Ammon's horn (tissue), 1 donor: ENCODE measurements at regions not wholly inside any gene's neighbourhood (a gene's known extent, or its start where the extent isn't known, plus 50 kb on each side); places are given as distances from the start of the nearest gene placed in this dataset.
A peak's percentile ranks its signal among the peaks of the same experiment; 100 is the strongest.

Experiments used
- DNase-seq: peaks from one replicate; pipeline ENCODE4 v3.0.0-alpha.2; 2016; ENCODE audit warnings: low spot score

DNA sequence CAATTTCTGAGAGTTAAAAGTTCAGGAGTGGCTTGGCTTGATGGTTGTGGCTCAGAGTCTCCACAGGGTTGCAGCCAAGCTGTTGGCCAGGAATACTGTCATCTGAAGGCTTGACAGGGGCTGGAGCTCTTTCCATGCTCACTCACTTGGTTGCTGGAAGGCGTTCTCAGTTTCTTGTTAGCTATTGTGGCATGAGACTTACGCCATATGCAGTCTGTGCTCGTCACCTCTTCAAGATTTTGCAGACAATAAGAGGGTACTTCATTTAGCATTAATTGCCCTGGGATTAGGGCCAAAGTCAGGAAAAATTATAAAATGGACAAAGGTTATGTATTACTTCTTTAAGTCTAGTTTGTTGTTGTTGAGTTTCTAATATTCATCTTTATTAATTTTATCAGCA is 380.6 kb upstream of the MAP3K7 start:
- no peak for DNase-seq

DNA sequence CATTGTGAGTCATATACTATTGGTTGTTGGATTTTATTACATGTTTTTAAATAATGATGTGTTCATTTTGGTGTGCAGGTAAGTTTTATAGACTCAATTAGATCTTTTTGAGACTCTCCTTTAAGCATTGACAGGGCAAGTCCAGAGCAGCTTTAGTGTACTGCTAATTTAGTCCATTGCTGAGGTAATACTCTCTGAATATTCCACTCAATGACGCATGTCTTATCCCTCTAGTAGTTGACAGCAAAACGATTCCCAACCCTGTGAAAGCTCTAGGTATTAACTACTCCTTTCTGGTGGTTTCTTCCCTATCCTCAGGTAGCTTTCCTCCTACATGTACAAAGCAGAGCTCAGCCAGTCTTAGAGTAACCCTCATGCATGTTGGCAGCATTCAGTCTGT is 373.5 kb upstream of the MAP3K7 start:
- DNase-seq: no peak

DNA sequence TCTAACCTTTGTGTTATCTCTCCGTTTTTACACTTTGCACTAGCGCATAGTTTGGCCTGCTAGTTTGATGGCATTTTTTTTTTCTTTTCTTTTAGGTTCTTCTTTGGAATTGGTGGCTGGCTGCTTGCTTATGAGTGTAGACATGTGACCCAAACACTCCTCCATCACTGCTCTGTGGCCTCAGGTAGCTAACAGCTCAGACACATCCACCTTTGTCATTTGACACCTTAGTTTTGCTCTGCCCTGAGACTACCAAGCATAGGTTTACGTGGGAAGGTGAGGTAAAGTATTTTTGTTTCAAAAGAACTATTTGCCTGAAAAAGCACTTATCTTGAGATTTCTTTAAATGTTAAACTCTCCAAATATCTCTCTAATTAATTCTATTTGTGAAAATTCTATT is 368.4 kb upstream of the MAP3K7 start:
- no peak for DNase-seq

DNA sequence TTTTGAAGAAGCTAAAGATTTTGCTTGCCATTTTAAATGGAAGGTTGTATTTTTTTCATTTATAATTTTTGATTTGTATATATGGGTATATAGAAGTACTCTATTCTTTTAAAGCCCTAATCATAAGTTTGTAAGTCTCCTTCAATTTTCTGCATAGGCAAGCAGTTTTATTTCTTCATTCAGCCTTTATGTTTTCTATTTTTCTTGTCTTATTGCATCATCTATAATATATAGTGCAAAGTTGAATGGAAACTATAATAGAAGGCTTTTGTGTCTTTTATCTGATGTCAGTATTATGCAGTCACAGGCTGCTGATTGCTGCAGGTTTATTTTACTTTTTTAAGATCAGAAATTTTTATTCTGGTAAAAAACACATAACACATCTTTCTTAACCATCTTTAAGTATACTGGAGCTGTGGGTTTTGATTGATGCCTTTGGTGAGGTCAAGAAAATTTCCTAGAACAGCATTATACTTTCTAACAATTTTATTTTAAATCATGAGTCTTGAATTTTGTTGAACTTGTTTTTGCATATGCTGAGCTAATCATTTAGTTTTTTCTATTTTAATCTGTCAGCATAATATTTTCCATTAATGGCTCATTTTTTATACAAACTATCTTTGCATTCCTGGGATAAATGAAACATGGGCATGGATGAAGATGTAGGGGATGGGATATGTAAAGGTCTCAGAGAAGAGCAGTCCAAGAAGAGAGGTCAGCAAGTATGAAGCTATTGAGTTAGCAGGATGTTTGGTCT is 366.7 kb upstream of the MAP3K7 start:
- no peak for DNase-seq

DNA sequence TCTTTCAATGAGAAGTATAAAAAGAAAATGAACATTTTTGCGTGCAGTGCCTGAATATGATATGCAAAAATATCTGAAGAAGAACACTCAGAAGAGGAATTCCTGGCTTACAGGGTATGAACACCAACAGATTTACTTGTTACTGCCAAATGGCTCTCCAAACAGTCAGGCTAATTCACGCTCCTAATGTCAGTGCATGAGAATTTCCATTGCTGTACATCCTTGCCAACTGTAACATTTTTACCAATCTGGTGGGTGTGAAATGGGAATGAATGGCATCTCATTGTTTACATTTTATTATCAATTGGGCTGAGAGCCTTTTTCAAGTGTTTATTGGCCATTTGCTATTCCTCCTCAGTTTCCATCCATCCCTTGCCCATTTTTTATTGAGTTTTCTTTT is 365.3 kb upstream of the MAP3K7 start:
- peak; percentile 22 for DNase-seq

DNA sequence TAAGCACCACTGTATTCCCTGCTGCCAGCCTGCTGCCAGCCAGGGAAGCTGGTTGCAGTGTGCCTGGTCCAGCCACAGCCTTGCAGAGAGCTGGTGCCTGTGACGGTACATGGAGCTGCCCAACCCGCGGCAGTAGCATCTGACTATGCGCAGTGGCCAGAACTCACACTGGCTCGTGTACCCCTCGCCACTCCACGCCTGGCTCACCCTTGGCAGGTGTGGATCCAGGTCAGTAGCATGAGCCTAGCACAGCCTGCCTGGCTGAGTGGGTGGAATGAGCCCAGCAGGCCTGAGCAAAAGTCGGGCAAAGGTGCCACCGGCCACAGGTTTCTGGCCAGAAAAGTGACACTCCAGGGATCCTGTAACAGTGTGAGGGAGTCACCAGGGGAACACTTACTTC is 361.7 kb upstream of the MAP3K7 start:
- no peak for DNase-seq

DNA sequence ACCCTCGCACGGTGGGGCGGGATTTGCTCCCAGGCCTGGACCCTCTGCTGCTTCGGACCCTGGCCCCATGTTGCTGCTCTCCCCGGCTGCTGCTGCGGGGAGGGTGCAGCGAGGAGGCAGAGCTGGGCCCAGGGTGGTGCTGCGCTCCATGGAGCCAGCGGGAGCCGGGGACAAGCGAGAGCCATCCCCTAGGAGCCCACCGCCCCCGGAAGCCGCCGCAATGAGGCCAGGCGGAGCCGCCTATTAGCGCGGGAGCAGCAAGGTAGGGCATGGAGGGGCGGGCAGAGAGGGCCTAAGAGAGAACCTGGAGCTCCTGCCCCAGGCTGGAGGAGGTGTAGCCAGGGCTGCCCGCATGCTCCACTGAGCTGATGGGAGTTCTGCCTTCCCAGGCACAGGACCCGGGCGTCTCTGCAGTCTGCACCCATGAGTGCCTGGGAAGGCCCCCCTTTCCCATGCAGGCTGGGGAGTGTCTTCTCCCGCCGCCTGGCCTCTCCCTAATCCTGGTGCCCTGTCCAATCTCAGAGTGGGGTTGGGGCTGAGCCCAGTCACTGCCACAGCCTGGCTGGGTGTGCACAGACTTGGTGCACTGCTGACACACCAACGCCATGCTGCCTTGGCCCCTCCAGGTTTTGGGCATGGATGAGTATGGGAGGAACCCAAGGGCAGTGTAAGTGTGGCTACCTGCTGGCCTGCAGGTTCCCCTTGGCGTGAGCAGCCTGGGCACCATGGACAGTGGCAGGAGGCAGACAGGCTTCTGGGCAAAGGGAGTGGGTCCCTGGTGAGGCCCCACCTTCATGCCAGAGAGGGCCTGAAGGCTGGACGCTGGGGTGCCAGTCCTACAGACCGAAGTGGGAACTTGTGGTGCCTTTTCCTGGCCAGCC is 360.6 kb upstream of the MAP3K7 start:
- DNase-seq: no peak

DNA sequence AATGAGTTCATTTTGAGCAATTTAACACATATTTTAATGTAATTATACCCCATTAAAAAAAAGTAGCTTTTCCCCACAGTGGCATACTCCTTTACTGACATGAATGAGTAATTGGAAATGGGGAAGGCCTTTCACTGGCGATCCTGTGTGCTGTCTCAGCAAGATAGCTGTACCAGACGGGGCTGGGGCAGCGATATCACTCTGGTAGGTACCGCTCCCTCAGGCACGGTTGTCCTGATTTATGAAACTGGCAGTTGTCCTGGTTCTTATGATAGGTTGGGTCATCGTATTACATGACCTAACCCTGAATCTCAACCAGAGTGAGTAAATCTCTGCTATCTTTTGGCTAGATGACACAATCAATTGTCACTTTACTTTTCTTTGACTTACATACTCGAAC is 355.0 kb upstream of the MAP3K7 start:
- DNase-seq: no peak

DNA sequence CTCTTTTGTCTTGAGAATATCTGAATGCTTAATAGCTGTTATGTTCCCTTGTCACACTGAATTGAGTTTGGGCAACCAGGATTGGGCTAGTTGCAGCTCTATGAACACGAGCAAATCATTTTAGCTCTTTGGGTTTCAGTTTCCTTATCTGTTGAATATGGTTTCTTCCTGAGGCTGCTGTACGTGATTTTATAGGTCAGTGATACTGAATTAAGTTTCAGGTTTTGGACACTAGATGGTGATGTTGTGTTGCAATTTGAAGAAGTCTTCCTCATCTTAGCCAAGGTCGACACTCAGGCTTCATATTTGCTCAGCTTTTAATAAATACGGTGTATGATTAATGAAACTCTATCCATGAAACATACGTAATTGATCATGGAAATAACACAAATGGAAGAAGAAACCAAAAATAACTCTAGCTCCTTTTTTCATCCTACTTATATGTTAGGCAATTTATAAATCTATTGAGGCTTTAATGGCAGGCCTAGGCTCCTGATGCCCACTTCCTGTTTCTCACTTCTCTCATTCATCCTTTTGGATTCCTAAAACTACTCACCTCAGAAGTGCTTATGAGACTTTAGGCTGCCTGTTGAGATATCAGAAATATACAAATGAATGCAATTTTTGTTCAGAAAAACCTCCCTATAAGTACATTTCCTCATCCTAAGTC is 354.1 kb upstream of the MAP3K7 start:
- DNase-seq: peak; percentile 59

DNA sequence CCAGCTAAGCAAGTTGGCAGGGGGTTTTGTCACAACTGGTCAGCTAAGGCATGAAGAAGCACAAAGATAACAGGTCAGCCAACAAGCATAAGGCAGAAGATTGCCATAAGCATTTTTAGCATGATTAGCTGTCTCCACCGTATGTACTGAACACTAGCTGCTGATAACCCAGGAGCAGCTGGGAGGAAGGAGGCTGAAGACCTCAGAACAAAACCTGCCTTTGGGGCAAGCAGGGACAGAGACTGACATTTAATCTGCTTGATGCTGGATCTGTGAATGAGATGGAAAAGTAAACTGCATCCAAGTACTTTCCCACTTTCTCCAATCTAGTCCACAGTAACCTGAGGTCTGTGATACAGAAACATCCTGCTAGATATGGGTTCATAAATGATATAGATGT is 353.0 kb upstream of the MAP3K7 start:
- DNase-seq: no peak

DNA sequence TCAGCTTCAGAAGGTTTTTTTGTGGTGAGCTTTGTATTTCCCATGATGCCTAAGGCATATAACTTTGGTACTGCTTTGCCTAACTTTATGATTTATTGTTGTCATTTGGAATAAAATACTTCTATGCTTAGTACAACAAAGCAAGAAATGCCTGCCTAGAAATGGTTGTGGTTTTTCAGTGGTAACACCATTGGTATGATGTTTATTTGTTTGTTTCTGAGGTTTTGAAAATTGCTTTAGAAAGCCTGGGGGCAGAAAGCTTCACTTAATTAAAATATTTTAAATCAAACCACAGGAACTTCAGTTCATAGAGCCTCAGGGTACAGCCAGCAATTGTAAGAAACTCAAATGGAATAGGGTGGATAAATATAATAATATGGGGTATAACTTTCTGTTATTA is 351.2 kb upstream of the MAP3K7 start:
- DNase-seq: no peak

DNA sequence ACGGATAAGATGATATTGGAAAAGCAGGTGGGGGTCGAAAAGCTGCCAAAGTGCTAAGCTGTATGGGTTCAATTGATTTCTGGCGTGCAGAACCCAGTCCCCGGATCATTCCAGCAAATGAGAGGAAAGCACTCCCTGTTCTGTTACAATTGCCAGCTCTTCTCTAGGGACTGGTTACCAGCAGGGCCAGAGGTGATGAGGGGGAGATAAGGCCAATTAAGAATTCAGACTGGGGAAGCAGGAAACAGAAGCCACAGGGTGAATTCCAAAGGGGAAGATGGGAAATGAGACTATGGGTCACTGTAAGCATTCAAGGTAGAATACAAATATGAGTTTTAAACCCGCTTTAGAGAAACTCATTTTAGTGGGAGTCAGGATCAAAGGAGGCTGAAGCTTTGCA is 349.4 kb upstream of the MAP3K7 start:
- DNase-seq: no peak

DNA sequence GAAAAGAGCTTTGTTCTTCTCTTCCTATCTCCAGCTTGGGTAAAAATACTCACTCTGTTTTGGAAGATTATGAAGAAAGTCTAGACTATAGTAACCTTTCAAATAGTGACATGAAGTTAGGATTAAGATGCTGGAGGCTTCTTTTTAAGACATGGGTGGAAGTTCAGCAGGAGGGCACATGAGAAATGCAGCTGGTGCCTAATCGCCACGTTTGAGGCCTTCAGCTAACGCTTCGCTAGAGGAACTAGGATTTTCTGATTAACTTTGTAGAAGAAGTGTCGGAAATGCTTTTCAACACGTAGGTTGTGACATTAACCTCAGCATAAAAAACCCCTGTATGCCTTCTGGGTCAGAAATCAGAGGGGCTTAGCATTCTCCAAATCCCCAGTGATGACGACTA is 348.1 kb upstream of the MAP3K7 start:
- no peak for DNase-seq

DNA sequence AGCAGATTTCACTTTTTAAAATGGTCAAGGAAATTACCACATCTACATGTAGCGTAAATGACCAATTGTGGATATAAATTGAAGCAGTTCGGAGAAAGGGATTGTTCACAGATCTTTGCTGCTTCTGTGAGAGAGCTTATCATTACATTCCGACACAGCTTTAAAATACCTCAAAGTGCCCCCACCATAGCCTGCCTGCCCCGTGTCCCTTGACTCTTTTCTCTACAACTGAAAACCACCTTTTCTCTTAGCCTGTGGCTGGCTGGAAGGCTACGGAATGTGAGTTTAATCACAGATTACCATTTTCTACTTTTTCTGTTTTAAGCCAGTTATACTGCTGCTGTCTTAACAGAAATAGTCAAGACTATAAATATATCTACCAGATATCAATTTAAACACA is 347.2 kb upstream of the MAP3K7 start:
- DNase-seq: no peak

DNA sequence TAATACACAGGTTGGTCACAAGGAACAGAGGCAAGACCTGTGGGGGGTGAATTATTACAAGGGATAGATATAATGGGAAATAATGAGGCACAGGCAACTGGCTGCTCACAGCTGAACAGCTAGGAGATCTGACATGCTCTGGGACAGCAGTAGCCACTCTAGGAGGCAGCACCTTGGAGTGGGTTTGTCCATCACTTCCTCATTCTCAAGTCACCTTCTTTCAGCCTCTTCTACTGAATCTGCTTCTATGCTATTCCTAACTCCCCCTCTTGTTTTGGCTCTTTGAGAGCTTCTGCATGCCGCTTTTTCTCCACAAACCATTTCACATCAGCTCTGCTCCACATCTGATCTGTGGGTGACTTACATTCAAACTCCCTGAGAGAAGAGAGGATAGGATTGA is 345.5 kb upstream of the MAP3K7 start:
- no peak for DNase-seq

DNA sequence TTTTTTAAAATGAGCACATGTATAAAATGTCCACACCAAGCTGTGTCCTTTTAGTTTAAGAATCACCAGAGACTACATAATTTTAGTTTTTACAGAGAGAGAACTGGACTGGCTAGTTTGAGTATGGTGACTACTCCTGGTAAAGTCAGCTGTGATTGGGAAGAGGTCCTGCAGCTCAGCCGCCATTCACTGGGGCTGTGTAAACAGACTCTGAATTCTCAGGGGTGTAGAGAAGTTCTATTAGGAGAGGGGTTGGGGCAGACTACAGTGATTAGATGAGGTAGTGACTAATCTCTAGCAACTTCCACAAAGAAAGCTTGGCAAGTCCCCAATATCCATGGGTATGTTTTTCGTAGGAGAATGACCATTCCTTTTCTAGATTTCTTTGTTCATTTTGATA is 341.2 kb upstream of the MAP3K7 start:
- DNase-seq: no peak

DNA sequence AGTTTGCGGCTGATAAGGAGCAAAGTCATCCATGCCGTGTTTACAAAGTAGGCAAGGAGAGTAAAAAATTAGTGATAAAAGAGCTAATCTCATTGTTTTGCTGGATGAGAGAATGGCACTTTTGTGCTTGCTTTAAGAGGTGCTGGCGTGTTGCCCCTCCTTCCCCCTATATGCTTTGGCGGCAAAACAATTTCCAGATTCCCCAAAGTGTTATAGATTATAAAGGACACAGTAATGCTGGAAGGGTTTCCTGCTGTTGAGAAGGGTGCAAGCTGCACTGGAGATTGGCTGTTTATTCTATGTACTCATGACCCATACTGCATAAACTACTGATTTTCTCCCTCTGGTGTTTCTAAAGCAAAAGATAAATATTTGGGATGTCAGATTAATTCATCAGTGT is 338.9 kb upstream of the MAP3K7 start:
- DNase-seq: no peak

DNA sequence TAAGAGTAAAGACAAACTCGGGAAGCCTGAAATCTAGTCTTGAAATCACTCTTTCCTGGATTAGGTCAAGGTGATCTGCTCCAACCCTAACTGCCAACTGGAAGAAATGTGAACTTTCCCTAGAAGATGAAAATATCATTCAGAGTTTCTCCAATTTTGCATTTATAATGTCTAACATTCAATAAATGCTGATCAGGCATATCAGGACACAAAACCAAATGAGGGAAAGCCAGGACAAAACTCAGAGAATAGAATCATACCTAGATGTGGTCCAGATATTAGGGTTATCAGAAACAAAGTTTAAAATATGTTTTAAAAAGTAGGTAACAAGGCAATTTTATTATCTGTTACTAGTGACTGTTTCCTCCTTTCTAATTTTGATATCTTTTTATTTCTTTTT is 335.5 kb upstream of the MAP3K7 start:
- DNase-seq: no peak

DNA sequence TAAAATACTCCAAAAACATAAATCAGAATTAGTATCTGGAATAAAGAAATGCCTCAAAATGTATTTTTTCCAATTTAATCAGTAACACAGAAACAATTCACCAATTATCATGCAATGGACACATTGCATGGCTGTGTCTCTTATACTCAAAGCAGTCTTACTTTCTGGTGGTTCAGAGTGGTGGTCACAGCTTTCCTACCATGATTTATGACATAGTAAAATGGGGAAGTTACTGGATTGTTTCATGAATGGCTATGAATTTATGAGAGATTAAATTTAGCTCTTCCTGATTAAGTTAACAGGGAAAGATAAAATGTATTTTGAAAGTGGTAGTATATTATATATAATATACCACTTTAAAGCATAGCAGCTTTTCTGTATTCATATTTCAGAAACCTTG is 331.5 kb upstream of the MAP3K7 start:
- DNase-seq: no peak

DNA sequence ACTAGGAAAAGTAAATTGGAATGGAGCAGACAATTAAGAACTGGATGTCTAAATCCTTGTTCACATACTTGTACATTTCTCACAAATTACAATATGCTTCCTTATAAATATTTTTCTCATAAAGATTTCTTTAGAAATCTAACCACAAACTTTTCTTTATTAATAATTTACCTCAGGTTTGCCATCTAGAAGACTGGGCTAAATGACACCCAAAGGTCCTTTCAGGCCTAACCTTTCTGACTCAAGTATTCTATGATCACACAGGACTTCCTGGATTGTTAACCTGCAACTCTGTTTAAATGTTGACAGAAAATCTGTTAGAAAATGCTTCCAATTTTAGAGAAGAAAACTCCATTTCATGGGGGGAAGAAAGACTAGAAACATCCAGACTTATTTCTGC is 330.5 kb upstream of the MAP3K7 start:
- no peak for DNase-seq

DNA sequence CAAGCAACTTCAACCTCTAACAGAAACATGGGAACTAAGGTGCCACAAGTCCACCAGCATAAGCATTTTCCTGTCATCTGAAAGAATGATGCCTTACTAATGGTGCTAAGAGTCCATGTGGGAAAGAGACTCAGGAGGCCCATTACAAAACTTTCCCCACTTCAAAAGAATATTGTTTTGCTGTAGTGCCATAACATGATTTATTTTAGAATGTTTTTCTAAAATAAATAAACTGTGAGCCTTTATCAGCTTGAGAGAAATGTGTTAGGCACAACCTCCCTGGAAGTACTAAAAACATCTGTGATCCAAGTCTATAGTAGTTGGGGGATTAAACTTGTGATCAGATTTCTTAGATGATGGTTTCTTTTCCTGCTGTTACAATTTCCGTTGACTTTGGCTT is 330.1 kb upstream of the MAP3K7 start:
- no peak for DNase-seq

DNA sequence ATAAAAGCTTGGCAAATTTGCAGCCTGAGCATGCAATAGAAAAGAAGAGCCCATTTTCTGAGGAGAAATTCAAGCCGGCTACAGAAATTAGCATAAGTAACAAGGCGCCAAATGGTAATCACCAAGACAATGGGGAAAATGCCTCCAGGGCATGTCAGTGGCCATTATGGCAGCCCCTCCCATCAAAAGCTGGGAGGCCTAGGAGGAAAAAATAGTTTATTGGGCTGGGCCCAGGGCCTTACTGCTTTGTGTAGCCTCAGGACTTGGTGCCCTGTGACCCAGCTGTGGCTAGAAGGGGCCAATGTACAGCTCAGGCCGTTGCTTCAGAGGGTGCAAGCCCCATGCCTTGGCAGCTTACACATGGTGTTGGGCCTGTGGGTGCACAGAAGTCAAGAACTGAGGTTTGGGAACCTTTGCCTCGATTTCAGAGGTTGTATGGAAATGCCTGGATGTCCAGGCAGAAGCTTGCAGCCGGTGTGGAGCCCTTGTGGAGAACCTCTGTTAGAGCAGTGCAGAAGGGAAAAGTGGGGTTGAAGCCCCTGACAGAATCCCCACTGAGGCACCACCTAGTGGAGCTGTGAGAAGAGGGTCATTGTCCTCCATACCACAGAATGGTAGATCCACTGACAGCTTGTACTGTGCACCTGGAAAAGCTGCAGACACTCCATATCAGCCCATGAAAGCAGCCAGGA is 328.5 kb upstream of the MAP3K7 start:
- DNase-seq: no peak
